ENCODE measurements at regions not wholly inside any gene's neighbourhood (a gene's known extent, or its start where the extent isn't known, plus 50 kb on each side); places are given as distances from the start of the nearest gene placed in this dataset.

GRCh38 chr10:128526791-128527375, 400.7 kb upstream of the MKI67 start:
- CTCF ChIA-PET, result no interaction called here
- no peak overlapping the region for H3K4me3 Mint-ChIP-seq
- H3K27ac Mint-ChIP-seq, result no peak overlapping the region
- no peaks in the 10 kb centered on the region for H3K9me3 Mint-ChIP-seq
- no peaks in the 10 kb centered on the region for H3K4me1 Mint-ChIP-seq
- H3K27me3 Mint-ChIP-seq, result no peaks in the 10 kb centered on the region
- no peak for DNase-seq
- H3K36me3 Mint-ChIP-seq, result no peaks in the 10 kb centered on the region

DNA sequence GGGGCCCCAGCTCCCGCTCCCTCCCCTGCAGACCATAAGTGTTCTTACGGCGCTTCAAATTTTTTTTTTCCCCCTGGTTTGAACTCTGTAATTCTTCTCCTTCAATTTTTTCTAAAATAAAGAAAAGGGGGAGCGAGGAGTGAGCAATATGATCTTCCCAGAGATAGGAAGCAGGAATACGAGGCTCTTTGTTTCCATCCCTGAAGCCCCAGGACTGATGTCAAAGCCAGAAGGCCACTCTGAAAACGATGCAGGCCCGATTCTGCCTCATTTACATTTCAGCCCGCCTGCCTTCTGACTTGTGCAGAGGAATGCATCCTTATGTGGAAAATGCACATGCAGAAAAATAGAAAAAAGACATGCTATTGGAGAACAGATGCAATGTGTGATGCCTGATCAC, 401.5 kb upstream of the MKI67 start:
- CTCF ChIA-PET, result no interaction called here
- H3K4me1 Mint-ChIP-seq, result no peaks in the 10 kb centered on the region
- H3K4me3 Mint-ChIP-seq, result no peak overlapping the region
- peaks cover 4% of the 10 kb centered on the region for H3K27me3 Mint-ChIP-seq
- DNase-seq, result no peak
- no peaks in the 10 kb centered on the region for H3K36me3 Mint-ChIP-seq
- H3K27ac Mint-ChIP-seq, result no peak overlapping the region
- H3K9me3 Mint-ChIP-seq, result no peaks in the 10 kb centered on the region

- CTCF ChIA-PET, result interaction anchor here (1.7 kb wide), 1 partner anchor 259 kb away, joined by 5 read pairs; no protein-coding TSS in a partner anchor
- H3K9me3 Mint-ChIP-seq, result no peaks in the 10 kb centered on the region
- peaks cover 4% of the 10 kb centered on the region for H3K27me3 Mint-ChIP-seq
- H3K27ac Mint-ChIP-seq, result no peak overlapping the region
- no peak overlapping the region for H3K4me3 Mint-ChIP-seq
- no peaks in the 10 kb centered on the region for H3K36me3 Mint-ChIP-seq
- H3K4me1 Mint-ChIP-seq, result no peaks in the 10 kb centered on the region
- no peak for DNase-seq
Observed at GRCh38 chr10:128528167-128528566, 401.9 kb upstream of the MKI67 start.

- no peak overlapping the region for H3K27ac Mint-ChIP-seq
- CTCF ChIA-PET, result interaction anchor here (1.1 to 1.7 kb wide), 3 partner anchors 17 to 350 kb away, joined by 3 to 5 read pairs (median 3); no protein-coding TSS in a partner anchor
Observed at GRCh38 chr10:128528781-128529180, 402.6 kb upstream of the MKI67 start.

DNA sequence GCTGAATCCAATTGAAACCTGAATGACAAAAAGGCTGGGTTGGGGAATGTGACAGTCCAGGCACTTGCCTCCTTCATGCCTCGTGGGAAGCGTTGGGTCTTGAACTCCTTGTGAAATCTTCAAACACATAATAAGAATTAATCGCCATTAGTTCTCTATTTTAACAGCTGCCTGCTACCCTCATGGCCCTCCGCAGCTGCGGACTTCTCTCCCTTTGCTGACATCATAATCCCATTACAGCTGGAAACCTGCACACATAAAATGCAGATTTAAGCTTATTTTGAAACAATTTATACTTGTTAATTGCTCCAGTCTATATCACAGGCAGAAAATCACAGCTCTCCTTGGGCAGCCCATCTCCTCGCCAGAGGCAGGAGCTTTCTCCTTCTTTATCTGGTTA, 403.0 kb upstream of the MKI67 start:
- CTCF ChIA-PET, result interaction anchor here (1.0 to 1.7 kb wide), 4 partner anchors 16 to 351 kb away, joined by 3 to 5 read pairs (median 3); no protein-coding TSS in a partner anchor
- H3K4me3 Mint-ChIP-seq, result no peak overlapping the region
- no peaks in the 10 kb centered on the region for H3K36me3 Mint-ChIP-seq
- H3K9me3 Mint-ChIP-seq, result no peaks in the 10 kb centered on the region
- H3K27ac Mint-ChIP-seq, result no peak overlapping the region
- H3K4me1 Mint-ChIP-seq, result no peaks in the 10 kb centered on the region
- peaks cover 4% of the 10 kb centered on the region for H3K27me3 Mint-ChIP-seq
- DNase-seq, result no peak

More at GRCh38 chr10:128528781-128529180, 402.6 kb upstream of the MKI67 start:
- no peak for DNase-seq
- Mint-ChIP-seq H3K9me3 (no peaks in the 10 kb centered on the region), H3K4me1 (no peaks in the 10 kb centered on the region), H3K4me3 (no peak overlapping the region), H3K36me3 (no peaks in the 10 kb centered on the region), H3K27me3 (peaks cover 4% of the 10 kb centered on the region)

GRCh38 chr10:128530301-128530700, 404.1 kb upstream of the MKI67 start:
- CTCF ChIA-PET, result interaction anchor here (0.6 to 1.7 kb wide), 2 partner anchors 267 to 352 kb away, joined by 3 read pairs; no protein-coding TSS in a partner anchor
- Mint-ChIP-seq H3K9me3 (no peaks in the 10 kb centered on the region), H3K36me3 (no peaks in the 10 kb centered on the region), H3K4me1 (no peaks in the 10 kb centered on the region), H3K4me3 (no peak overlapping the region), H3K27ac (no peak overlapping the region), H3K27me3 (peaks cover 4% of the 10 kb centered on the region)
- DNase-seq, result no peak

DNA sequence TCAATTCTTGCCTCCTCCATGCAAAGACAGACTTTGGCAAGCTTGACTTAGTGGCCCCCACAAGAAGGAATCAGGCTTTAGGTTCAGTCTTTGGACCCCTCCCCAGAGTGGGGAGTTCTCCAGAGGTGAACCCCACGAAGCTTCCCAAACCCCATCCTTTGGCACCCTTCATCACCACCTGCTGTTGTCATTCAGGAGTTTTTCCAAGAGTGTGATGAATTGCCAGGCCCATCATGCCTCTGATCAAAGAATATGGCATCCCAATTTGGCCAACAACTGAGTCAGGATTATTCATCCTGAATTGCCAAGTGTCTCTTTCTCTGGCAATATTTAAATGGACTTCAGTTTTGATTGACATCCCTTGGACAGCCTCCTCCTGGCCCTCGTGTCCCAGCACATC, 404.7 kb upstream of the MKI67 start:
- CTCF ChIA-PET, result interaction anchor here (0.6 to 1.3 kb wide), 2 partner anchors 207 to 267 kb away, joined by 3 to 4 read pairs; no protein-coding TSS in a partner anchor
- no peaks in the 10 kb centered on the region for H3K4me1 Mint-ChIP-seq
- no peak overlapping the region for H3K4me3 Mint-ChIP-seq
- DNase-seq, result no peak
- H3K27ac Mint-ChIP-seq, result no peak overlapping the region
- peaks cover 4% of the 10 kb centered on the region for H3K27me3 Mint-ChIP-seq
- no peaks in the 10 kb centered on the region for H3K36me3 Mint-ChIP-seq
- no peaks in the 10 kb centered on the region for H3K9me3 Mint-ChIP-seq

GRCh38 chr10:128534686-128535085, 408.5 kb upstream of the MKI67 start:
- CTCF ChIA-PET, result no interaction called here
- Mint-ChIP-seq H3K4me3 (no peak overlapping the region), H3K9me3 (no peaks in the 10 kb centered on the region), H3K4me1 (no peaks in the 10 kb centered on the region), H3K27ac (no peak overlapping the region), H3K36me3 (no peaks in the 10 kb centered on the region), H3K27me3 (peaks cover 17% of the 10 kb centered on the region)
- no peak for DNase-seq

DNA sequence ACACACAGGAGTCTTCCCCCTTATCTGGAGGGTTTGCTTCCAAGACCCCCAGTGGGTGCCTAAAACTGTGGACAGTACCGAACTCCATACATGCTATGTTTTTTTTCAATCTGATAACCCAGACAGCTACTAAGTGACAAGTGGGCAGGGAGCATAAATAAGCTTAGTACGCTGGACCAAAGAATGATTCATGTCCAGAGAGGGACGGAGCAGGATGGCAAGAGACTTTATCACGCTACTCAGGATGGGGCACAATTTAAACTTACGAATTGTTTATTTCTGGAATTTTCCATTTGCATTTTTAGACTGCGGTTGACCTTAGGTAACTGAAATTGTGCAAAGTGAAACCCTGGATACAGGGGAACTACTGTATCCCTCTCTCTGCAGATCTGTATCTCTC, 410.0 kb upstream of the MKI67 start:
- peaks cover 33% of the 10 kb centered on the region for H3K27me3 Mint-ChIP-seq
- no peak for DNase-seq
- no peak overlapping the region for H3K27ac Mint-ChIP-seq
- H3K4me1 Mint-ChIP-seq, result no peaks in the 10 kb centered on the region
- no peaks in the 10 kb centered on the region for H3K9me3 Mint-ChIP-seq
- H3K36me3 Mint-ChIP-seq, result no peaks in the 10 kb centered on the region
- CTCF ChIA-PET, result no interaction called here
- H3K4me3 Mint-ChIP-seq, result no peak overlapping the region

GRCh38 chr10:128537834-128538330, 411.7 kb upstream of the MKI67 start:
- Mint-ChIP-seq H3K27ac (no peak overlapping the region), H3K36me3 (no peaks in the 10 kb centered on the region), H3K9me3 (no peaks in the 10 kb centered on the region), H3K4me3 (no peak overlapping the region), H3K4me1 (no peaks in the 10 kb centered on the region), H3K27me3 (peaks cover 39% of the 10 kb centered on the region)
- DNase-seq, result no peak
- CTCF ChIA-PET, result interaction anchor here (0.9 kb wide), 1 partner anchor 269 kb away, joined by 3 read pairs; no protein-coding TSS in a partner anchor

- H3K27me3 Mint-ChIP-seq, result peaks cover 45% of the 10 kb centered on the region
- DNase-seq, result no peak
- H3K4me1 Mint-ChIP-seq, result no peaks in the 10 kb centered on the region
- H3K4me3 Mint-ChIP-seq, result no peak overlapping the region
- CTCF ChIA-PET, result interaction anchor here (0.9 kb wide), 1 partner anchor 270 kb away, joined by 3 read pairs; no protein-coding TSS in a partner anchor
- no peaks in the 10 kb centered on the region for H3K9me3 Mint-ChIP-seq
- no peaks in the 10 kb centered on the region for H3K36me3 Mint-ChIP-seq
- H3K27ac Mint-ChIP-seq, result no peak overlapping the region
Observed at GRCh38 chr10:128538671-128539070, 412.4 kb upstream of the MKI67 start.

GRCh38 chr10:128539510-128540127, 413.4 kb upstream of the MKI67 start:
- Mint-ChIP-seq H3K9me3 (no peaks in the 10 kb centered on the region), H3K36me3 (no peaks in the 10 kb centered on the region), H3K4me3 (no peak overlapping the region), H3K27me3 (peaks cover 45% of the 10 kb centered on the region), H3K4me1 (no peaks in the 10 kb centered on the region), H3K27ac (no peak overlapping the region)
- CTCF ChIA-PET, result interaction anchor here (0.6 kb wide), 1 partner anchor 9 kb away, joined by 3 read pairs; no protein-coding TSS in a partner anchor
- no peak for DNase-seq

GRCh38 chr10:128540128-128540762, 414.0 kb upstream of the MKI67 start:
- Mint-ChIP-seq H3K27me3 (peaks cover 45% of the 10 kb centered on the region), H3K36me3 (no peaks in the 10 kb centered on the region), H3K9me3 (no peaks in the 10 kb centered on the region), H3K4me1 (no peaks in the 10 kb centered on the region), H3K4me3 (no peak overlapping the region), H3K27ac (no peak overlapping the region)
- CTCF ChIA-PET, result interaction anchor here (0.6 kb wide), 1 partner anchor 9 kb away, joined by 3 read pairs; no protein-coding TSS in a partner anchor
- no peak for DNase-seq

Data from activated naive CD4-positive, alpha-beta T cell treated with anti-CD3 and anti-CD28 coated beads, Interleukin-2, amount 10 ng/mL, durations not matched to agents 7 days and 5 days (primary cell).